Liver (tissue), 8 donors: ENCODE measurements at regions not wholly inside any gene's neighbourhood (a gene's known extent, or its start where the extent isn't known, plus 50 kb on each side); places are given as distances from the start of the nearest gene placed in this dataset.

Source experiments
- DNase-seq: peaks from one replicate; pipeline ENCODE4 v3.0.0-alpha.2; 2017; ENCODE audit warnings: low spot score
- H3K27ac ChIP-seq, 2 donors: one replicate each; pipeline ENCODE4 v1.7.0; 2013; ENCODE audit warnings: inconsistent platforms in 2 of 2, low read length in 2 of 2, control low read depth in 1 of 2, low read depth in 1 of 2, mild to moderate bottlenecking in 1 of 2
- H3K27me3 ChIP-seq, 4 donors: one replicate each; pipeline versions ENCODE4 v1.6.1 to v1.7.0; 2013; ENCODE audit warnings: low read length in 3 of 4, inconsistent platforms in 1 of 4, mild to moderate bottlenecking in 1 of 4, moderate library complexity in 1 of 4; ENCODE audit not compliant: control insufficient read depth in 4 of 4, insufficient read depth in 4 of 4
- H3K36me3 ChIP-seq, 4 donors: one replicate each; pipeline versions ENCODE4 v1.6.1 to v1.7.0; 2013; ENCODE audit warnings: low read length in 3 of 4, mild to moderate bottlenecking in 3 of 4, low read depth in 1 of 4, moderate library complexity in 1 of 4; ENCODE audit not compliant: control insufficient read depth in 4 of 4, insufficient read depth in 3 of 4
- H3K4me1 ChIP-seq, 4 donors: one replicate each; pipeline versions ENCODE4 v1.6.1 to v1.7.0; 2013; ENCODE audit warnings: low read length in 3 of 4, mild to moderate bottlenecking in 3 of 4, moderate library complexity in 1 of 4; ENCODE audit not compliant: control insufficient read depth in 4 of 4, insufficient read depth in 4 of 4
- H3K4me3 ChIP-seq, 3 donors: one replicate each; pipeline versions ENCODE4 v1.6.1 to v1.7.0; 2013; ENCODE audit warnings: low read length in 3 of 3, control low read depth in 1 of 3, low read depth in 1 of 3, mild to moderate bottlenecking in 1 of 3
- H3K9ac ChIP-seq, 2 donors: one replicate each; pipeline ENCODE4 v1.7.0; 2013; ENCODE audit warnings: low read length in 2 of 2, mild to moderate bottlenecking in 2 of 2, moderate library complexity in 2 of 2, control low read depth in 1 of 2, low read depth in 1 of 2
- H3K9me3 ChIP-seq, 4 donors: one replicate each; pipeline versions ENCODE4 v1.6.1 to v1.7.0; 2013; ENCODE audit warnings: low read length in 3 of 4; ENCODE audit not compliant: control insufficient read depth in 4 of 4
- FOXA1 ChIP-seq: IDR thresholded peaks from 2 replicates; pipeline ENCODE4 v1.6.1; 2016; ENCODE audit warnings: antibody characterized with exemption
- GABPA ChIP-seq, 2 donors: IDR thresholded peaks in 1 of 2; conservative IDR thresholded peaks in 1 of 2; 2 replicates each; pipeline ENCODE4 v1.6.1; 2016; ENCODE audit warnings: antibody characterized with exemption in 2 of 2, mild to moderate bottlenecking in 1 of 2, moderate library complexity in 1 of 2
- JUND ChIP-seq, 2 donors: IDR thresholded peaks; 2 replicates each; pipeline ENCODE4 v1.6.1; 2016; ENCODE audit warnings: antibody characterized with exemption in 2 of 2
- TAF1 ChIP-seq: conservative IDR thresholded peaks from 2 replicates; pipeline ENCODE4 v1.6.1; 2016; ENCODE audit warnings: antibody characterized with exemption, mild to moderate bottlenecking
- WGBS: extraction: QIAGEN DNeasy Blood & Tissue Kit; methylation state at CpG from one replicate; pipeline ENCODE4 v1.1.7; 2013; 5-methylcytosine and 5-hydroxymethylcytosine counted together
- TF ChIP-seq, protein P1 (sequence below): fragments of 150-350 bp; IDR thresholded peaks from 2 replicates; pipeline ENCODE4 v1.5.1; 2017; ENCODE audit warnings: improper control_type of control experiment, low read depth, low read length; ENCODE audit not compliant: missing input control
- TF ChIP-seq, protein P2 (sequence below): IDR thresholded peaks from 2 replicates; pipeline ENCODE4 v1.6.1; 2016; ENCODE audit warnings: antibody characterized with exemption
- TF ChIP-seq, protein P3 (sequence below): IDR thresholded peaks from 2 replicates; pipeline ENCODE4 v1.6.1; 2016; ENCODE audit warnings: antibody characterized with exemption
- TF ChIP-seq, protein P4 (sequence below): IDR thresholded peaks from 2 replicates; pipeline ENCODE4 v1.6.1; 2016; ENCODE audit warnings: antibody characterized with exemption, mild to moderate bottlenecking
- donor health status: healthy.
- donor health status: healthy.
- donor health status: healthy.
- donor health status: healthy.
- donor health status: healthy.

DNA sequence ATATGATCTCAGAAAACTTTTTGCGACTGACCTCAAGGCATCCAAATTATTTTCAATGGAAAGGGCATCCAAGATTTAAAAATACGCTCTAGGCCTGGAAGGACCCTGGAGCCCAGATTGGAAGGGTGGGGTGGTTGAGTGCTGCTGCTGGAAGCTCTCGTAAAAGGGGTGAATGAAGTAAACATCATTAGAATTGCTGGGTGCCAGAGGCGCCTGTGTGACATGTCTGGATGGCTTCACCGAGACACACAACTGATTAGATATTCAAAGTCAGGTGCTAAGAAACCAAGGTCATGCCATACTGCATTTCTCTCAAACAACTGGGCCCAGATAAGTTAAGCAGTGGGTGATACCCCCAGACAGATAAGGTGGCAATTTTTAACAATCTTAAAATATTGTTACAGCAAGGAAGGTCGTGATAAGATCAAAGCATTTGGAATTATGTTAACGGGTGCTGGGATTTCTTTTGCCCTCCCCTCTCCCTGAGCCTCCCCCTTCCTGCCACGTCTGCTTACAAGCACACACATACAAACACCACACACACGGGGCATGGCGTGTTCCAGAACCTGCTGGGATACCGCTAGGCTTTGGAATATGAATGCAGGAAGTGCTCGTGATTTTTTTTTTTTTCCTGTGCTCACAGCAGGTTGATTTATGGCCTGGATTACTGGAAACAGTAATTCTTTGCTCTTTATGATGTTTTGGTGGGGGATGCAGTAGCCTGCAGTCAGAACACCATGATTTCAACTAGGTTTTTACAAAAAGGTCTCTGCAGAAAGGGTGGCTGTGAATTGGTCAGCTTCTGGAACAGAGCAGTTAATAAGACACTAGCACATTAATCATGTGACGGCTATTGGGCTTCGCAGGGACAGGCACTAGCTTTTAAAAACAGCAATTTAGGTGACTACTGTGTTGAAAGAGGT is 551.2 kb downstream of the QKI start (continued):
- TF ChIP-seq, protein P1, sequence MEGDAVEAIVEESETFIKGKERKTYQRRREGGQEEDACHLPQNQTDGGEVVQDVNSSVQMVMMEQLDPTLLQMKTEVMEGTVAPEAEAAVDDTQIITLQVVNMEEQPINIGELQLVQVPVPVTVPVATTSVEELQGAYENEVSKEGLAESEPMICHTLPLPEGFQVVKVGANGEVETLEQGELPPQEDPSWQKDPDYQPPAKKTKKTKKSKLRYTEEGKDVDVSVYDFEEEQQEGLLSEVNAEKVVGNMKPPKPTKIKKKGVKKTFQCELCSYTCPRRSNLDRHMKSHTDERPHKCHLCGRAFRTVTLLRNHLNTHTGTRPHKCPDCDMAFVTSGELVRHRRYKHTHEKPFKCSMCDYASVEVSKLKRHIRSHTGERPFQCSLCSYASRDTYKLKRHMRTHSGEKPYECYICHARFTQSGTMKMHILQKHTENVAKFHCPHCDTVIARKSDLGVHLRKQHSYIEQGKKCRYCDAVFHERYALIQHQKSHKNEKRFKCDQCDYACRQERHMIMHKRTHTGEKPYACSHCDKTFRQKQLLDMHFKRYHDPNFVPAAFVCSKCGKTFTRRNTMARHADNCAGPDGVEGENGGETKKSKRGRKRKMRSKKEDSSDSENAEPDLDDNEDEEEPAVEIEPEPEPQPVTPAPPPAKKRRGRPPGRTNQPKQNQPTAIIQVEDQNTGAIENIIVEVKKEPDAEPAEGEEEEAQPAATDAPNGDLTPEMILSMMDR = no peak
- TF ChIP-seq TAF1 = no peak

DNA sequence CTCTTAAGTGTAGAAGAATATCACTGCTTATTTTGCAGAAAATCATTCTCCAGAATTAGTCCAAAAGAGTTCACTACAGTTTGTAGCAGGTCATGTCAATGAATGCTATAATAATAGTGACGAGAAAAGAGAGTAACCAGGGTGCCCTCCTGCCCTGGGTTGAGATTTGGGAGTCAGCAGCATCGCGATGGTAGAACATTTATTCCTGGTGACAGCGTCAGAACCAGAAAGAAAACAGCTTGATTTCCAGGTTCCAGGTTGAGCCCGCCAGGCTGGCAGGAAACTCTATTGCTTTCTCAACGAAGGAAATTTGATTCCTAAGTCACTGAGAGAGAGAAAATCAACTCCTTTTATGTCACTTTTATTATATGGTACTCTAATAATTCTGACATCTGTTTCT is 550.3 kb downstream of the QKI start:
- H3K36me3 ChIP-seq = no peaks in the 10 kb centered on the region
- no peak for TF ChIP-seq JUND (IDR thresholded peaks at IDR 0.05)
- no peak for TF ChIP-seq GABPA (IDR thresholded peaks at IDR 0.05 in 1 of 2, conservative IDR thresholded peaks at IDR 0.05 in 1 of 2)
- TF ChIP-seq FOXA1 = no peak
- TF ChIP-seq, protein P2, sequence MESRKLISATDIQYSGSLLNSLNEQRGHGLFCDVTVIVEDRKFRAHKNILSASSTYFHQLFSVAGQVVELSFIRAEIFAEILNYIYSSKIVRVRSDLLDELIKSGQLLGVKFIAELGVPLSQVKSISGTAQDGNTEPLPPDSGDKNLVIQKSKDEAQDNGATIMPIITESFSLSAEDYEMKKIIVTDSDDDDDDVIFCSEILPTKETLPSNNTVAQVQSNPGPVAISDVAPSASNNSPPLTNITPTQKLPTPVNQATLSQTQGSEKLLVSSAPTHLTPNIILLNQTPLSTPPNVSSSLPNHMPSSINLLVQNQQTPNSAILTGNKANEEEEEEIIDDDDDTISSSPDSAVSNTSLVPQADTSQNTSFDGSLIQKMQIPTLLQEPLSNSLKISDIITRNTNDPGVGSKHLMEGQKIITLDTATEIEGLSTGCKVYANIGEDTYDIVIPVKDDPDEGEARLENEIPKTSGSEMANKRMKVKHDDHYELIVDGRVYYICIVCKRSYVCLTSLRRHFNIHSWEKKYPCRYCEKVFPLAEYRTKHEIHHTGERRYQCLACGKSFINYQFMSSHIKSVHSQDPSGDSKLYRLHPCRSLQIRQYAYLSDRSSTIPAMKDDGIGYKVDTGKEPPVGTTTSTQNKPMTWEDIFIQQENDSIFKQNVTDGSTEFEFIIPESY = no peak
- TF ChIP-seq, protein P3, sequence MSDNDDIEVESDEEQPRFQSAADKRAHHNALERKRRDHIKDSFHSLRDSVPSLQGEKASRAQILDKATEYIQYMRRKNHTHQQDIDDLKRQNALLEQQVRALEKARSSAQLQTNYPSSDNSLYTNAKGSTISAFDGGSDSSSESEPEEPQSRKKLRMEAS = no peak
- TF ChIP-seq, protein P1 = no peak
- TF ChIP-seq, protein P4, sequence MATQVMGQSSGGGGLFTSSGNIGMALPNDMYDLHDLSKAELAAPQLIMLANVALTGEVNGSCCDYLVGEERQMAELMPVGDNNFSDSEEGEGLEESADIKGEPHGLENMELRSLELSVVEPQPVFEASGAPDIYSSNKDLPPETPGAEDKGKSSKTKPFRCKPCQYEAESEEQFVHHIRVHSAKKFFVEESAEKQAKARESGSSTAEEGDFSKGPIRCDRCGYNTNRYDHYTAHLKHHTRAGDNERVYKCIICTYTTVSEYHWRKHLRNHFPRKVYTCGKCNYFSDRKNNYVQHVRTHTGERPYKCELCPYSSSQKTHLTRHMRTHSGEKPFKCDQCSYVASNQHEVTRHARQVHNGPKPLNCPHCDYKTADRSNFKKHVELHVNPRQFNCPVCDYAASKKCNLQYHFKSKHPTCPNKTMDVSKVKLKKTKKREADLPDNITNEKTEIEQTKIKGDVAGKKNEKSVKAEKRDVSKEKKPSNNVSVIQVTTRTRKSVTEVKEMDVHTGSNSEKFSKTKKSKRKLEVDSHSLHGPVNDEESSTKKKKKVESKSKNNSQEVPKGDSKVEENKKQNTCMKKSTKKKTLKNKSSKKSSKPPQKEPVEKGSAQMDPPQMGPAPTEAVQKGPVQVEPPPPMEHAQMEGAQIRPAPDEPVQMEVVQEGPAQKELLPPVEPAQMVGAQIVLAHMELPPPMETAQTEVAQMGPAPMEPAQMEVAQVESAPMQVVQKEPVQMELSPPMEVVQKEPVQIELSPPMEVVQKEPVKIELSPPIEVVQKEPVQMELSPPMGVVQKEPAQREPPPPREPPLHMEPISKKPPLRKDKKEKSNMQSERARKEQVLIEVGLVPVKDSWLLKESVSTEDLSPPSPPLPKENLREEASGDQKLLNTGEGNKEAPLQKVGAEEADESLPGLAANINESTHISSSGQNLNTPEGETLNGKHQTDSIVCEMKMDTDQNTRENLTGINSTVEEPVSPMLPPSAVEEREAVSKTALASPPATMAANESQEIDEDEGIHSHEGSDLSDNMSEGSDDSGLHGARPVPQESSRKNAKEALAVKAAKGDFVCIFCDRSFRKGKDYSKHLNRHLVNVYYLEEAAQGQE = no peak
- no peak overlapping the region for H3K4me3 ChIP-seq
- no peak for DNase-seq
- no peaks in the 10 kb centered on the region for H3K4me1 ChIP-seq
- no peak overlapping the region for H3K27ac ChIP-seq
- H3K27me3 ChIP-seq = no peaks in the 10 kb centered on the region
- 86% methylated on average over 6 of the region's 6 CpGs for WGBS
- H3K9me3 ChIP-seq = no peaks in the 10 kb centered on the region
- no peak overlapping the region for H3K9ac ChIP-seq
